ENCODE measurements at regions not wholly inside any gene's neighbourhood (a gene's known extent, or its start where the extent isn't known, plus 50 kb on each side); places are given as distances from the start of the nearest gene placed in this dataset.

- TF ChIP-seq CTCF (IDR thresholded peaks at IDR 0.05): no peak
- Mint-ChIP-seq H3K27ac (ENCODE audit: unreplicated experiment) (no peak overlapping the region), H3K36me3 (ENCODE audit: unreplicated experiment) (no peaks in the 10 kb centered on the region), H3K4me3 (ENCODE audit: unreplicated experiment) (no peak overlapping the region), H3K4me1 (ENCODE audit: unreplicated experiment) (peaks cover 24% of the 10 kb centered on the region), H3K9me3 (ENCODE audit: unreplicated experiment) (no peaks in the 10 kb centered on the region), H3K27me3 (ENCODE audit: unreplicated experiment) (peaks cover 40% of the 10 kb centered on the region)
- no peak for DNase-seq (ENCODE audit: extremely low spot score, unreplicated experiment)
Measured at GRCh38 chr1:38787041-38787440, 72.5 kb downstream of the RRAGC start.

- Mint-ChIP-seq H3K4me1 (ENCODE audit: unreplicated experiment) (peaks cover 24% of the 10 kb centered on the region), H3K27ac (ENCODE audit: unreplicated experiment) (no peak overlapping the region), H3K4me3 (ENCODE audit: unreplicated experiment) (no peak overlapping the region), H3K36me3 (ENCODE audit: unreplicated experiment) (no peaks in the 10 kb centered on the region), H3K27me3 (ENCODE audit: unreplicated experiment) (peaks cover 39% of the 10 kb centered on the region), H3K9me3 (ENCODE audit: unreplicated experiment) (no peaks in the 10 kb centered on the region)
- no peak for DNase-seq (ENCODE audit: extremely low spot score, unreplicated experiment)
- TF ChIP-seq CTCF (IDR thresholded peaks at IDR 0.05): no peak
Measured at GRCh38 chr1:38786040-38786436, 73.5 kb downstream of the RRAGC start.

- Mint-ChIP-seq H3K4me1 (ENCODE audit: unreplicated experiment) (peaks cover 24% of the 10 kb centered on the region), H3K27ac (ENCODE audit: unreplicated experiment) (no peak overlapping the region), H3K4me3 (ENCODE audit: unreplicated experiment) (no peak overlapping the region), H3K27me3 (ENCODE audit: unreplicated experiment) (peaks cover 36% of the 10 kb centered on the region), H3K9me3 (ENCODE audit: unreplicated experiment) (no peaks in the 10 kb centered on the region), H3K36me3 (ENCODE audit: unreplicated experiment) (no peaks in the 10 kb centered on the region)
- TF ChIP-seq CTCF (IDR thresholded peaks at IDR 0.05): no peak
- no peak for DNase-seq (ENCODE audit: extremely low spot score, unreplicated experiment)
Measured at GRCh38 chr1:38785285-38786039, 74.1 kb downstream of the RRAGC start.

- H3K4me3 Mint-ChIP-seq (ENCODE audit: unreplicated experiment): no peak overlapping the region
- TF ChIP-seq CTCF (IDR thresholded peaks at IDR 0.05): no peak
- H3K4me1 Mint-ChIP-seq (ENCODE audit: unreplicated experiment): peaks cover 21% of the 10 kb centered on the region
- H3K9me3 Mint-ChIP-seq (ENCODE audit: unreplicated experiment): no peaks in the 10 kb centered on the region
- no peak for DNase-seq (ENCODE audit: extremely low spot score, unreplicated experiment)
- no peaks in the 10 kb centered on the region for H3K36me3 Mint-ChIP-seq (ENCODE audit: unreplicated experiment)
- H3K27me3 Mint-ChIP-seq (ENCODE audit: unreplicated experiment): peaks cover 36% of the 10 kb centered on the region
- H3K27ac Mint-ChIP-seq (ENCODE audit: unreplicated experiment): no peak overlapping the region
Measured at GRCh38 chr1:38784452-38785284, 74.9 kb downstream of the RRAGC start.

GRCh38 chr1:38783640-38784229 lies 75.8 kb downstream of the RRAGC start:
- Mint-ChIP-seq H3K9me3 (ENCODE audit: unreplicated experiment) (no peaks in the 10 kb centered on the region), H3K27ac (ENCODE audit: unreplicated experiment) (peak overlapping the region; percentile 34), H3K36me3 (ENCODE audit: unreplicated experiment) (no peaks in the 10 kb centered on the region), H3K27me3 (ENCODE audit: unreplicated experiment) (peaks cover 32% of the 10 kb centered on the region), H3K4me1 (ENCODE audit: unreplicated experiment) (peaks cover 12% of the 10 kb centered on the region), H3K4me3 (ENCODE audit: unreplicated experiment) (no peak overlapping the region)
- no peak for DNase-seq (ENCODE audit: extremely low spot score, unreplicated experiment)
- no peak for TF ChIP-seq CTCF (IDR thresholded peaks at IDR 0.05)

Data from osteocyte (in vitro differentiated cells).